ENCODE measurements at regions not wholly inside any gene's neighbourhood (a gene's known extent, or its start where the extent isn't known, plus 50 kb on each side); places are given as distances from the start of the nearest gene placed in this dataset.

- TF ChIP-seq EZH2 (IDR thresholded peaks at IDR 0.05; ENCODE audit: low read length, unreplicated experiment), result no peak
- CTCF ChIA-PET, result no interaction called here
Measured at GRCh38 chr21:14308234-14308633, 74.7 kb downstream of the HSPA13 start.

GRCh38 chr21:14306126-14306907 is 76.6 kb downstream of the HSPA13 start:
- Histone ChIP-seq H3K4me1 (ENCODE audit: insufficient read depth, low read length) (peaks cover 10% of the 10 kb centered on the region; the same call in 1 of the 2 replicates), H3K79me2 (ENCODE audit: low read length) (no peaks in the 10 kb centered on the region), H3K9ac (ENCODE audit: low read length) (no peak overlapping the region), H3K9me2 (replicated peaks; ENCODE audit: low read length) (no peaks in the 10 kb centered on the region), H3K27me3 (ENCODE audit: low read length) (peaks cover 37% of the 10 kb centered on the region), H2AFZ (ENCODE audit: low read length) (no peak overlapping the region), H3K27ac (ENCODE audit: low read length) (no peak overlapping the region), H3K4me2 (ENCODE audit: low read length) (0 out of 2 replicates have a peak overlapping the region, but pooled peaks have one; percentile 8), H3K4me3 (ENCODE audit: low read length) (no peak overlapping the region), H3K36me3 (ENCODE audit: low read depth, low read length) (no peaks in the 10 kb centered on the region), H3K9me3 (ENCODE audit: low read length) (no peaks in the 10 kb centered on the region), H4K20me1 (ENCODE audit: low read length) (no peaks in the 10 kb centered on the region), H3F3A (ENCODE audit: low read length, unreplicated experiment) (no peaks in the 10 kb centered on the region)
- intact Hi-C loops (cut with micrococcal nuclease), result loop anchor here (1.0 kb wide), 1 partner anchor 1286 kb away; no protein-coding TSS in a partner anchor
- DNase-seq, result peak; percentile 51
- TF ChIP-seq CTCF (conservative IDR thresholded peaks at IDR 0.05; ENCODE audit: low read depth, low read length) (peak; percentile 58), EZH2 (IDR thresholded peaks at IDR 0.05; ENCODE audit: low read length, unreplicated experiment) (no peak)
- POLR2A ChIA-PET (ENCODE audit: unreplicated experiment), result interaction anchor here (0.6 kb wide), 1 partner anchor 15 kb away, joined by 3 read pairs; no protein-coding TSS in a partner anchor
- BruUV-seq (replicated peaks), result no TSS peak
- CTCF ChIA-PET, result interaction anchor here (0.6 to 1.1 kb wide), 5 partner anchors 15 to 1247 kb away, joined by 3 read pairs; no protein-coding TSS in a partner anchor
- ATAC-seq, result no peak

More at GRCh38 chr21:14308234-14308633, 74.7 kb downstream of the HSPA13 start:
- no peak for DNase-seq
- H3K36me3 ChIP-seq (ENCODE audit: low read depth, low read length), result no peaks in the 10 kb centered on the region
- H3K9me2 ChIP-seq (replicated peaks; ENCODE audit: low read length), result no peaks in the 10 kb centered on the region
- H2AFZ ChIP-seq (ENCODE audit: low read length), result no peak overlapping the region
- no peaks in the 10 kb centered on the region for H4K20me1 ChIP-seq (ENCODE audit: low read length)
- no TSS peak for BruUV-seq (replicated peaks)
- no peak overlapping the region for H3K4me2 ChIP-seq (ENCODE audit: low read length)
- no peaks in the 10 kb centered on the region for H3K79me2 ChIP-seq (ENCODE audit: low read length)
- H3K27me3 ChIP-seq (ENCODE audit: low read length), result peaks cover 53% of the 10 kb centered on the region
- intact Hi-C loops (cut with micrococcal nuclease), result no loop called here
- H3F3A ChIP-seq (ENCODE audit: low read length, unreplicated experiment), result no peaks in the 10 kb centered on the region
- POLR2A ChIA-PET (ENCODE audit: unreplicated experiment), result no interaction called here
- H3K4me3 ChIP-seq (ENCODE audit: low read length), result no peak overlapping the region
- H3K27ac ChIP-seq (ENCODE audit: low read length), result no peak overlapping the region
- no peak overlapping the region for H3K9ac ChIP-seq (ENCODE audit: low read length)
- H3K4me1 ChIP-seq (ENCODE audit: insufficient read depth, low read length), result peaks cover 10% of the 10 kb centered on the region; the same call in 1 of the 2 replicates
- ATAC-seq, result no peak
- H3K9me3 ChIP-seq (ENCODE audit: low read length), result no peaks in the 10 kb centered on the region

- no peaks in the 10 kb centered on the region for H3K9me3 ChIP-seq (ENCODE audit: low read length)
- H3K79me2 ChIP-seq (ENCODE audit: low read length), result no peaks in the 10 kb centered on the region
- H3F3A ChIP-seq (ENCODE audit: low read length, unreplicated experiment), result no peaks in the 10 kb centered on the region
- H4K20me1 ChIP-seq (ENCODE audit: low read length), result no peaks in the 10 kb centered on the region
- no peaks in the 10 kb centered on the region for H3K9me2 ChIP-seq (replicated peaks; ENCODE audit: low read length)
- H3K27ac ChIP-seq (ENCODE audit: low read length), result no peak overlapping the region
- BruUV-seq (replicated peaks), result no TSS peak
- H2AFZ ChIP-seq (ENCODE audit: low read length), result no peak overlapping the region
- DNase-seq (peak; percentile 43), ATAC-seq (no peak)
- H3K36me3 ChIP-seq (ENCODE audit: low read depth, low read length), result no peaks in the 10 kb centered on the region
- ChIA-PET POLR2A (ENCODE audit: unreplicated experiment) (interaction anchor here (0.7 kb wide), 1 partner anchor 498 kb away, joined by 15 read pairs; no protein-coding TSS in a partner anchor), CTCF (no interaction called here)
- peaks cover 14% of the 10 kb centered on the region for H3K27me3 ChIP-seq (ENCODE audit: low read length)
- H3K9ac ChIP-seq (ENCODE audit: low read length), result no peak overlapping the region
- 0 out of 2 replicates have a peak overlapping the region, but pooled peaks have one; percentile 11 for H3K4me2 ChIP-seq (ENCODE audit: low read length)
- intact Hi-C loops (cut with micrococcal nuclease), result no loop called here
- TF ChIP-seq CTCF (conservative IDR thresholded peaks at IDR 0.05; ENCODE audit: low read depth, low read length) (no peak), EZH2phosphoT487 (IDR thresholded peaks at IDR 0.05; ENCODE audit: borderline replicate concordance, low read length) (no peak), EZH2 (IDR thresholded peaks at IDR 0.05; ENCODE audit: low read length, unreplicated experiment) (no peak)
- H3K4me1 ChIP-seq (ENCODE audit: insufficient read depth, low read length), result peaks cover 10% of the 10 kb centered on the region; the same call in 1 of the 2 replicates
- no peak overlapping the region for H3K4me3 ChIP-seq (ENCODE audit: low read length)
Measured at GRCh38 chr21:14303731-14304488, 79.0 kb downstream of the HSPA13 start.

All from PC-3 (cell line).